Hematopoietic multipotent progenitor cell (in vitro differentiated cells): ENCODE measurements at regions not wholly inside any gene's neighbourhood (a gene's known extent, or its start where the extent isn't known, plus 50 kb on each side); places are given as distances from the start of the nearest gene placed in this dataset.
"Not testable (repeated sequence)": the region's sequence is repeated elsewhere in the genome, so short reads cannot be mapped to it uniquely, and the experiment has no call there.

Experiments
- DNase-seq, 3 donors: peaks; one replicate each; pipeline ENCODE4 v3.0.0-alpha.2; 2011 to 2015; ENCODE audit warnings: low read depth in 2 of 3, low spot score in 2 of 3

DNA sequence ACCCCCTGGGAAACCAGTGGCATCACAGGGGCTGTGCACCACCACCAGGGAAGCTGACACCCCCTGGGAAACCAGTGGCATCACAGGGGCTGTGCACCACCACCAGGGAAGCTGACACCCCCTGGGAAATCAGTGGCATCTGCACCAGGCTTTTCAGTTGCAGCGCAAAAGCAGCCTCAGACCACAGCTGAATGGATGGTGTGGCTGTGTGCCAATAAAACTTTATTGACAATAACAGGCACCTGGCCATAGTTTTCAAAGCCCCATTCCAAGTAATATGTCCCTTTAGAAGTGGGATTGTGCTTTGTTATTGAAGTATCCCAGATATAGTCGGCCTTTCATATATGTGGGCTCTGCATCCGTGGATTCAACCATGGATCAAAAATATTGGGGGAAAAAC, 146.3 kb upstream of the HDAC4 start:
- DNase-seq = not testable (repeated sequence)

DNA sequence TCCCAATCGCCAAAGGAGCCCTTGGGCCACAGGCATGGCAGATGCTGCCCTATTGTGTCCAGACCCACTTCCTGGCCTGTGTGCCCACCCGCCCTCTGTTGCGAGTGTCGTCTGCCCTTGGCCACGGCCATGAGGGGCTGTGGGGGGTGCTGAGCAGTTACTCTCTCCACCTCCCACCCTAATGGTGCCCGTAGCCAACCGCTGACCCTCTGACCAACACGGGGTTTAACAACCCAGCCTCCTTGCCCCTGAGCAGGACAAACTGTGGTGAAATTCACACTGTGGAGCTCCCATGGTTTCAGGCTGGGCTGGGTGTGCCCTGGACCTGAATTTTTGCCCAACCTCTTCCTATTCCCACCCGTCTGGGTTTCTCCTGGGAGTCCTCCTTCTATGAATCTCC, 145.7 kb upstream of the HDAC4 start:
- no peak for DNase-seq

DNA sequence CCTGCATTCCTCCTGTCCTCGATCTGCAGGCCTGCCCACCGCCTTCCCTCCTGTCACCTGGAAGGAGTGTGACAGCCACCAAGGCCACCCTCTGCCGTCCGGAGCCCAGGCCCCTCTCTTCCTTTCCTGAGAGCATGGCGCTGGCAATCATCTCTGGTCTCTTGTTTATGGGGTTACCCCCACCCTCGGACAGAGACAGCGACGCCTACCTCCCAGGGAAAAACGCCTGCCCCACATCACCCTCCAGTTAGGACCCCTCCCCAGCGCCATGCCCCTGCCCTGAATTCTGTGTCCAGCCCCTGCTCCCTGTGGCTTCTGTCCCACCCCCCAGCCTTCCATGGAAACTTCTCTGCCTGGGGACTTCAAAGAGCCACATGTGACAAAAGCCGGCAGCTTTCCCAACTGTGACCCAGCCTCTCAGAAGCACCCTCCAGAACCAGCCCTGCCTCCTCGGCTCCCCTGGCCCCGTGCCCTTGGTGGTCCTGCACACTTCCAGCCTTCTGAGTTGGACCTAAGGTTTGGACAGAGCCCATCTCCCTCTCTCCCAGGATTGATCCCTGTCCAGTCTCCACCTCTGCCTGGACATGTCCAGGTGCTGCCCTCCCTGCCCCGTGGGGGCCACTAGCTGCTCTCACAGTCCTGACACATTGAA, 145.0 kb upstream of the HDAC4 start:
- DNase-seq = no peak

DNA sequence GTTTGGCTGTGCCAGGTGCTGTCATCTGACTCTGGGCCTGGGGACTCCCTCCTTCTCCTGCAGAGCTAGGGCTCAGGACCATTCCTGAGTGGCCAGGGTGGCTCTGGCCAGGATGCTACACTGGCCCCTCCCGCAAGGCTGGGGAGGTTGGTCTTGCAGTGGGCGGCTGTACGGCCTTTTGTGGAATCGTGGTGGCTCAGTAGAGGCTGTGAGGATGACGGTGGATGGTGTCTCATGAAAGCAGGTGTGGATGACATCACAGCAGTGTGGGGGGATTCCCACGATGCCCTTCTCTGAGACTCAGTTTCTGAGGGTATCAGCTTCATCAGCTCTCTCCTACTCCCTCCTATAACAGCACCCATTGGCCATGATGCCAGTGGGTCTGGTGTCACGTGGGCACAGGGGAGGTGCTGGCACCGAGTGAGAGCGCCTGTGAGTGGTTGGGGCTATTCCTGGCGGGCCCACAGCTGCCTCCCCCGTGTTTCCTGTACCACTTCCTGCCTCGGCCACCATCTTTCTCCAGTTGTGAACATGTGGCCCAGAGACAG, 144.2 kb upstream of the HDAC4 start:
- DNase-seq = no peak

DNA sequence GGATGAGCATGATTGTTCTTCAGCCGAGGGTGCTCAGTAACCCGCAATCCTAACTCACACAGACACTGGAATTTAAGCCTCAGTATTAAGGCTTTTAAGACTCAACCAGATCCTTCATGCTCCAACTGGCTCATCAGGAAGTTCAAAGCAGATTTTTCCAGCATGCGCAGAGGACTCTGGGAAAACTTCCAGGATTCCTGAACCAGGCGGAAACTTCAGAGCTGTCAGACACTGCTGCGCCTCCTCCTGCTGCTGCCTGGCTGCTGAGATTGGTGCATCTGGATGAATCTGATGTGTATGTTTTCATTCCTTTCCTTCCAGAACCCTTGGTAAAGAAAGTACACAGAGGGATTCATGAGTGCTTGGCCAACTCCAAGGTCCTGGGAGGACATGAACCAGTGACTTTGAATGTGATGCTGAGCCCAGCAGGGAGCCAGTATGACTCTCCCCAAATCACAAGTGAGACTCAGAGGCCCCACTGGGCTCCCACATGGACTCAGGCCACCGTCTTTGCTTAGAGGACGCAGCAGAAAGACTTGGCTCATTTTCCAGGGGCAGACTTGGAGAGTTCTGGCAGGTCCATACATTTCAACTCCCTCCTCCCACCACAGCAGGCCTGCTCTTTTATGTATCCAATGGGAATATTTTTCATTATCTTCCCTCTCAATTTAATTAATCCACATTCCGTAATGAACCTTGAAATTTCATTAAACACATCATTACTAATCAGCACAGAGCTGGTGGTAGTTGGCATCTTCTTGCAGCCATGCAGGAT, 143.5 kb upstream of the HDAC4 start:
- no peak for DNase-seq

DNA sequence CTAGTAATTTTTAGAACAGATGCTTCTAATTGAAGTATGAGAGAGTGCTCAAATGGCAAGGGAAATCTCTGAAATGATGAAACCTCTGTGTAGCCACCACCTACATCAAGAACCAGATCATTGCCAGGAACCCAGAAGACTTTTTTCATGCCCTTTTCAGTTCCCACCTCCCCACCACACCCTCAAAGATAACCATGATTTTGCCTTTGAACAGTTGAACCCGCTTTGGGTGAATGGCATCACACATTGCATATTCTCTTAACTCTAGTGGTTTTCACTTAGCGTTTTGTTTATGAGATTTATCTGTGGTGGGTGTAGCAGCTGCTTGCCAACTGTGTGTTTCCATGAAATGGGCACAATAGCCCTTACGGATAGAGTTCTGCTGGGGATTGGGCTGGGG, 142.9 kb upstream of the HDAC4 start:
- no peak for DNase-seq

DNA sequence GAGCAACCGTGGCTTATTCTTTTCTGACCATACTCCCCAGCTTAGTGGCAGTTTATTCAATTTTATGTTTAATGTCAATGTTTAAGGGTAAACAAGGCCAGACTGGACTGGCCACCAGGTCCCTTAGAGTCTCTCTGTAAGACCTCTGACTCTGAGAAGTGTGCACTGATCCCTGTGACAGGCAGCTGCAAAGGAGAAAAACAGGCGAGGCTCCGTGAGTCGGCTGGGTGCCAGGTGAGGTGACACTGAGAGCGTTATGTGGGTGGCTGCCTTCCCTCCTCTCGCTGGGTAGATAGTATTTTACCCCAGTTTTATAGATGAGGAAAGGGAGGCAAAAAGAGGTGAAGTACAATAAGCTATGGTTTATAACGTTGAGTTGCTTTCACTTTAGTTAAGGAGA, 139.4 kb upstream of the HDAC4 start:
- no peak for DNase-seq

DNA sequence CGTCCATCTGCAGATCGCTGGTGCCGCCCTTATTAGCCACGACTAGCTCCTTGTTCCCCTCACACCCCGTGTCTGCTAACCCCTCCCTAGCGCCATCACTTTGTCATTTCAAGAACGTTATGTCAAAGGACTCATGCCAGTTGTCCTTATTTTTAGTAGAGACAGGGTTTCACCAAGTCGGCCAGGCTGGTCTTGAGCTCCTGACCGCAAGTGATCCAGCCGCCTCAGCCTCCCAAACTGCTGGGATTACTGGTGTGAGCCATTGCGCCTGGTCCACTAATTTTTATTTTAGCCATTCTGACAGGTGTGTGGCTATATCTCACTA, 138.9 kb upstream of the HDAC4 start:
- no peak for DNase-seq

DNA sequence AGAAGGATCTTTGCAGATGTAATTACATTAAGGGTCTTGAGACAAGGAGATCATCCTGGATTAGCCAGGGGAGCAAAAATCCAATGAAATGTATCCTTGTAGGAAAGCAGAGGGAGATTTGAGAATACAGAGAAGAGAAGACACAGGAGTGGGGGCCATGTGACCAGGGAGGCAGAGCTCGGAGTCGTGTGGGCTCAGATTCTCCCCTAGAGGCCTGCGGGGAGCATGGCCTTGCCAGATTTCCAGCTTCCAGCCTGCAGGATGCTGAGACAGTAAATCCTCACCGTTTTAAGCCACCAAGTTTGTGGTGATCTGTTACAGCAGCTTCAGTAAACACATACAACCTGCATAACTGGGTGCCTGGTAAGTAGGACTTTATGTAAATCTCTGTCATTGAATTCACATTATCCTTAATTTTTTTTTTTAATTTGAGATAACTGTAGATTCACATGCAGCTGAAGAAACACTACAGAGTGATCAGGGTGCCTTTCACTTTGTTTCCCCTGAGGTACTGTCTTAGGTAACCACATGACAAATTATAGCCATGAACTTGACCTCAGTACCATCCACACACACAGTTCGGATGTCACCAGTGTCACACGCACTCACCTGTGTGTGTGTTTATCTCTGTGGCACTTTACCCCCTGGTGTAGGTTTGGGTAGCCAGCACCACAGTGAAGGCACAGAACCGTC, 138.4 kb upstream of the HDAC4 start:
- DNase-seq = no peak

DNA sequence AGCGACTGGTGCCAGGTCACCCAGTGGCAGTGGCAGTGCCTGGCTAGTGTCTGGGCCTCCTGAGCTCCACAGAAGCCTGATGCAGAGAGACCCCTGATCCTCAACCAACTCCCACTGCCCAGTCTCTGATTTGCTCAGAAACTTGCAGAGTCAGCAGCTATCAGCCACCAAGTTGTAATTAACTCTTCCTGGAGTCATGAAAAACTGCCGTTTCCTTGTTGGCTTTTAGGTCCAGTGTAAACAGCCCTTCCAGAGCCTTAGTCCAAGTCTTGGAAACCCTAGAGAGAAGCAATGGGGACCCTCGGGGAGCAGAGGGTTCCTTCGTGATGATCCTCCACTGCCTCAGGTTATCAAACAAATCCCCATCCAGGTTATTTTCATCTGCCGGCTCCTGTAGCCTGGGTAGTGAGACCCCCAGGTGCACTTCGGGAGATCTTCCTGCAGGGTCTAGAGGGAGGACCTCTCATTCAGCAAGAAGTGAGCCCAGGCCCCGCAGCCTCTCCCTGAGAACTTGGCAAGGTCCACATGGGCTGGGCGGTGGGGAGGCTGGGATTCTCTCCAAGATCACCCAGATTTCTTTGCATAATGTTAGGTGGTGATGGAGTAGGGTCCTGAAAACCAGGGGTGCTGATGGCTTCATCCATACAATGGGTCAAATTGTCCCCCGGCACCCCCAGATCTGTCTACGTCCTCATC, 137.7 kb upstream of the HDAC4 start:
- DNase-seq = no peak

DNA sequence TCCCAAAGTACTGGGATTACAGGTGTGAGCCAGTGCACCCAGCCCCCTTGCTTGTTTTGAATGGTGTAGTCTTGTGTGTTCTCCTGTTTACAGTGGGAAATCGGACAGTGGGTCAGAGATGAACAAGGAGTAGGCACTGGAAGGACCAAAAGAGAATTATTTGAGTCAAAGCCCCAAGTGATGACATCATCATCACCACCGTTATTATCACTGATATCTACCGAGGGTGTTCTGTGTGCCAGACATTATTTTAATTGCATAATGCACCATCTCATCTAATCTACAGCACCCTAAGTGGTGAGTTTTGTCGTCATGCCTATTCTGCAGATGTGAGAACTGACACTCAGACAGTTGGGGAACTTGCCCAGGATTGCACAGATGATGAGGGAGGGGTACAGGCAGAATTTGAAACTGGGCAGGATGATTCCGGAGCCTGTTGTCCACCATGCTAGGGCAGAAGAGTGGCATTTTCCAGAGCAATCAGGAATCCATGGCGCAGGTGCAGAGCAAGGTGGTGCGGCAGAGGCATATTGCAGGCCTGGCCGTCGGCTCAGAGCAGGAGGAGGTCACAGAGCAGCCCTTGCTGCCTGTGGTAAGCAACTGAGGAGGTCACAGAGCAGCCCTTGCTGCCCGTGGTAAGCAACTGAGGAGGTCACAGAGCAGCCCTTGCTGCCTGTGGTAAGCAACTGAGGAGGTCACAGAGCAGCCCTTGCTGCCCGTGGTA, 137.0 kb upstream of the HDAC4 start:
- no peak for DNase-seq

DNA sequence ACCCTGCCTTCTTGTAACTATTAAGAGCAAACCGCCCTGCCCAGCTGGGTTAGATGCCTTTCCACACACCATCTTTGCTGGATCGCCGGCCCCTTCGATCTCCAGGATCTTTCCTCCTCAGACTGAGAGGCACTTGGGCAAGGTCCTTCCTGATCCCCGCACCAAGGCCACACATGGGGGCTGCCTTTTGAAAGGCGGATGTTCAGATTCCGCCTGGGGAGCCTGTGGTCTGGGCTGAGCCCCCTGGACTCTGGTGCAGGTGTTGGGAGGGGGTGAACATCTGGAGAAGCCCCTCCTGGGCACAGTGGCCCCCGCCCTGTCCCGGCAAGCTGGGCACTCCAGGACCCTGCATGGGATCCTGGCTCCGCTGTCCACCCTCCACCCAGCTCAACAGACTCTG, 135.4 kb upstream of the HDAC4 start:
- no peak for DNase-seq

DNA sequence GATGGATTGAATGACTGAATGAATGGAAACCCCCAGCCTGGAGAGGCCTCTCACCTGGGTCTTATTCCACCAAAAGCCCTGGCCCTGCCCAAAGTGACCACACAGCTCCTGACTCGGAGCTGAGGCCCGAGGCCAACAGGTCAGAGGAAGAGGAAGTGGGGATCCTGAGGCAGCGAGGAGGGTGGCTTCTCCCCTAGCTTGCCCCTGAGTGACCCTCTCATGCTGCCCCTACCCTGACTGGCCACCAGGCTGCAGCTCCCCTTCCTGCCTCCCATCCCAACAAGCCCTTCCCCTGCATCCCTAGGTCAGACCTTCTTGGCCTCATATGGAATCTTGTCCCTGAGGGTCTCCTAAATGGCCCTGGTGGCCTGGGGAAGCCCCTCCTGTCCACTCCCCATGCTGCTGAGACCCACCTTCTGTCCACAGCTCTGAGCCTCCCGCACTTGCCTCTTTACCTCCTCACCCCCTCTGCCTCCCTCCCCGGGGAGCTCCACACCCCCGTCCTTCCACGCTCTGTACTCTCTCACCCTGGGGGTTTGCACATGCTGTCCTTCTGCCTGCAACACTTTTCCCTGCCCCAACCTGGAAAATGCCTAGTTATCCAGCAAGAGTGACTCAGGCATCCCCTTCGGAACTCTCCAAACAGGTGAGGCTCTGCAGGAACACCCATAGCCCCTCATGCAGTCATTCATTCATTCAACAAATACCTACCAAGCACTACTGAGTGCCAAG, 134.8 kb upstream of the HDAC4 start:
- DNase-seq = no peak

DNA sequence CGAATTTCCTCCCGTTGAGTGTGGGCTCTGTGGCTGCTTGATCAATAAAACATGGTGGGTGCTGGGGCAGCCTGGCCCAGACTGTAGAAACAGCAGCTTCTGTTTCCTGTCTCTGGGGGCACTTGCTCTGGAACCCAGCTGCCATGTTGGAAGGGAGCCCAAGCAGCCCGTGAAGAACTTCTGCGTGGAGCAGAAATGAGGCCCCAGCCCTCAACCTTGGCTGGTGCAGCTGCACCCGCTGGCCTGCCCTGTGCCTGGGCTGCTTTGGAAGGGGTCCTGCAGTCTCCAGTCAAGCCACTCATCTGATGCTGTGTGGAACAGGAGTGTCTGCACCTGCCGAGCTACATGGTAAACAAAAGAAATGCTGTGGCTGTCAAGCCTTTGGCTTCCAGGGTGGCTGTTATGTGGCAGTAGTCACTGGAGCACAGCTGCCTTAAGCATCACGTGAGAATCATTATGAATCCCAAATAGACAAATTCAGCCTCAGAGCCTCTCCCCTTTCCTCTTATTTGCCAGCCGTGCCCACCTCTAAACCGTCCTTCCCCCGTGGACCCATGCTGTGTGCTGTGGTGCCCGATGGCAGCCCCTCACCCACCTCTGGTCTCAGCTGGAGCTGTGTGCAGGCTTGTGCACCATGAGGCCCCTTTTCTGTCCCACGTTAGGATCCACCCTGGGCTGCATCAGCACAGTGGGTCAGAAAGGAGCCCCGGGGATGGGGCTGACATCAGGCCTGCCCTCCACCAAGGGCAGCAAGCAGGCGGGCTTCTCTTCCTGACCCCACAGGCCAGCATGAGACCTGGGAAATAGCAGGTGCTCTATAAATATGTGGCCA, 134.0 kb upstream of the HDAC4 start:
- DNase-seq = no peak

DNA sequence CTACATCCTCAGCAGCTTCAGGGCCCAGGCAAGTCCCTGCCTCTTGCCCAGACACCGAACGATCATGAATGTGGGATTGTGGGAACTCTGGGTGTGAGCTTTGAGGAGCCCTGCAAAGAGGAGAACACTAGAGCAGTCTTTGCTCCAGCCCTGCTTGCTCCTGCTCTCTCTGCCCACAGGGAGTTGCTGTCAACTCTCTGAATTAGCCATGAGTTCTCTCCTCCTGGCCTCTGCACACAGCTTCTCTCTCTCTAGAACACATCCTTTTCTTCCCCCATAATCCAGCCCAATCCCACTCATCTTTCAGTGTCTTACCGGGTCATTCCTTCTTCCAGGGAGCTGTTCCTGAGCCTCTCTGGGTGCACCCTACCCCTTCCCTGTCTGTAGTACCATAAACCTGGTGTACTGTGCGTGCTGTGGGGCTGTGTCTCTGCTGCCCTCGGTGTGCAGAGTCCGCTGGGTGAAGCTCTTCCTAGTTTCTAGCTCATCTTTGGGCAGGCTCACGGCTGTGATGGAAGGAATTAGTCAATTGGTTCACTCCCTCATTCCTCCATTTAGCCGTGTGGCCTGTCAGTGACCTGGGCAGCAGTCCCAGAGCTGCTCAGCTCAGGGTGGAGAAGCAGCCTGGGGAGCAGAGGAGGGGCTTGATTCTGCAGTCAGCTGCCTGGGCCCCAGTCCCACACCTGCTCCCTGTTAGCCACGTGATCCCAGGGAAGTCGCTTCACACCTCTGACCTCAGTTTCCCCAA, 132.9 kb upstream of the HDAC4 start:
- DNase-seq = no peak

DNA sequence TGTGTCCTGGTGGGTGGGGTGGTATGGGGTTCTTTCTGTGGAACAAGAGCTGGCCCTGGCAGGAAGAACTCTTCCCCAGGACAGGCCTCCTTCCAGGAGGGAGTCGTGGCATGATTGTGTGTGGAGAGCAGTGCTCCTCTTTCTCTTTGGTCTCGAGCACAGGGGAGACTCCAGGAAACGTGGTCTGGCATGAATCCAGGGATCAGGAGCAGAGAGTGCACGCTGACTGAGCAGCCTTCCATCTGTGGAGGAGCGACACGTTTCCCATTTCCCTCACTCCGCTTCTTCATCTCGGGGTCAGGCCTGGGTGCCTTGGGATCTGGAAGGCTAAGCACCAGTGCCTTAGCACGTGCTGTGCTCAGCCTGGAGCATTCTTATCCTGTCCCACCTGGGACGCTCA, 132.0 kb upstream of the HDAC4 start:
- DNase-seq = peak in 1 of 3 donors; percentile 38

DNA sequence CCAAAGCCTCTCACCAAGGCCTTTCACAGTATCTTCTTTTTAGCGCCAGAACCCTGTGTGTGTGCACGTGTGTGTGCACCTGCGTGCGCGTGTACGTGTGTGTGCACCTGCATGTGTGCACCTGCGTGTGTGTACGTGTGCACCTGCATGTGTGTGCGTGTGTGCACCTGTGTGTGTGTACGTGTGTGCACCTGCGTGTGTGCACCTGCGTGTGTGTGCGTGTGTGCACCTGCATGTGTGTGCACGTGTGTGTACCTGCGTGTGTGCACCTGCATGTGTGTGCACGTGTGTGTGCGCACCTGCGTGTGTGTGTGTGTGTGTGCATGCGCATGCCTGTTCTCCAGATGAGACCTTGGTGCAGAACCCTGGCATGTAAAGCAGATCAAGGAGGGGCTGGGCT, 131.4 kb upstream of the HDAC4 start:
- DNase-seq = no peak

DNA sequence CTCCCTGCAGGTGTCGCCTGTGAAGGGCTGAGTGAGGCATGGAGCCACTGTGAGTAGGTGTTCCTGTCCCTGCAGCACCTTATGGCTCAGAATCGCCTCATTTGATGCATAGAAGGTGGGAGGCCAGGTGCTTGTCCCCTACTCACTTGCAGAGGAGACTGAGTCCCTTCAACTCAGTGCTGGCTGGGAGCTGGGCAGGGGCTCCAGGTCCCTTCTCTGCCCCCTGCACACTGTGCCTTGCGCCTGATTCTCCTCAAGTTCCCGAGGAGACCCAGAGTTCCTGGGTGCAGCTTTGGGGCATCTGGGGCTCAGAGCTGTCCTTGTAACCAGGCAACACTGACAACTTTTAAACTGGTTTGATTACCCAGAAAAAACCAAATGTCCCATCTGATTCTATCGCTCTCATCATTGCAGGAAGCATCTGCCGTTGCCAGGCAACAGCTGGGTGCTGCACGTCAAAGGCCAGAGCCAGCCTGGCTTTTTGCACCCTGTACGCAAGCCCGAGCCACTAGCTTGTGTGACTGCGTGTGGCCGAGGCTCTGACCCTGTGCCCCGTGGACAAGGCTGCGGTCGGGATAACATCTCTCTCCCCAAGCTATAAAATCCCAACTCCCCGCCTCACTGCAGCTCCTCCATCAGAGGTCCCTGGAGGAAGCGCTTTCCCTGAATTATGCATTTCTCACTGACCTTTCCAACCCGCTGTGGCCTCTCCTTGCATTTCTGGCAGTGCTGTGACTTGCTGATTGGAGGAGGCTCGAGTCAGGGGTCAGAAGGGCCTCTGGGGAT, 130.8 kb upstream of the HDAC4 start:
- DNase-seq = no peak
